Uterus (tissue), 3 donors: ENCODE measurements at regions not wholly inside any gene's neighbourhood (a gene's known extent, or its start where the extent isn't known, plus 50 kb on each side); places are given as distances from the start of the nearest gene placed in this dataset.

ENCODE experiments used
- DNase-seq, 2 donors: peaks; one replicate each; pipeline ENCODE4 v3.0.0-alpha.2; 2019 to 2020
- H3K27ac ChIP-seq, 2 donors: fragments of 200-600 bp; sonication (generic); 1 replicate in 1 of 2; 2 replicates in 1 of 2; pipeline ENCODE4 v1.5.1; 2016 to 2018
- H3K27me3 ChIP-seq, 2 donors: fragments of 200-600 bp; sonication (generic); one replicate each; pipeline ENCODE4 v1.5.1; 2018 to 2019; ENCODE audit warnings: control low read depth in 1 of 2
- H3K36me3 ChIP-seq, 2 donors: fragments of 200-600 bp; sonication (generic); one replicate each; pipeline ENCODE4 v1.5.1; 2019; ENCODE audit warnings: control low read depth in 1 of 2
- H3K4me1 ChIP-seq, 2 donors: fragments of 200-600 bp; sonication (generic); one replicate each; pipeline ENCODE4 v1.5.1; 2018 to 2019; ENCODE audit warnings: control low read depth in 1 of 2
- H3K4me3 ChIP-seq, 2 donors: fragments of 200-600 bp; sonication (generic); 1 replicate in 1 of 2; 2 replicates in 1 of 2; pipeline ENCODE4 v1.5.1; 2018 to 2019; ENCODE audit warnings: mild to moderate bottlenecking in 1 of 2
- H3K9me3 ChIP-seq, 2 donors: fragments of 200-600 bp; sonication (generic); one replicate each; pipeline ENCODE4 v1.5.1; 2019; ENCODE audit warnings: control low read depth in 1 of 2
- POLR2A ChIP-seq, 2 donors: fragments of 450-650 bp; IDR thresholded peaks; one replicate each; pipeline ENCODE4 v1.6.1; 2016; ENCODE audit warnings: antibody characterized with exemption in 2 of 2, mild to moderate bottlenecking in 1 of 2, moderate library complexity in 1 of 2
- intact Hi-C: fragments of 100-400 bp; cut with DNase I; formaldehyde crosslinking; loops from one replicate; pipeline ENCODE4 v1.15.1; 2023; ENCODE audit warnings: low total_unique reads
- TF ChIP-seq, protein P1 (sequence below), 4 experiments: fragments of 200-600 bp in 2 of 4; fragments of 450-650 bp in 2 of 4; sonication (generic) in 2 of 4; IDR thresholded peaks; one replicate each; pipeline ENCODE4 v1.5.1; 2016 to 2019; ENCODE audit warnings: antibody characterized with exemption in 4 of 4, mild to moderate bottlenecking in 2 of 4, moderate library complexity in 1 of 4
- donor health status: DM: yes; HTN: yes; CAD: no.

DNA sequence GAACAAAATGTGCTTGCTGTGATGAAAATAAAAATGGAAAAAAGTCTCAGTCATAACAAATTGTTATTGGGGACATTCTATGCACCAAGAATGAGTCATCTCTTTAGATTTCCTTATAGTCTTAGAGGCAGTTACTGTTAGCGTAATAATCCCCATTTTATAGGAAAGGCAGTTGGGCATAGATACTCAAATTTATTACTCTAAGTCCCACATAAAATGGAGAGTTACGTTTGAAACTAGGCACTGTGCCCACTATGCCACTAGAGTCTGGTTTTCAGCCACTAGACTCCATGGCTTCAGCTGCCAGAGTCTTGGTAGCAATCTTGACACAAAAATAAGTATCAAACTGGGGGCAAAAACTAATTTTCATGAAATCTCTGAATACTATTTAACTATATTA, 317.9 kb upstream of the MEF2C start:
- H3K4me1 ChIP-seq = no peaks in the 10 kb centered on the region
- H3K9me3 ChIP-seq = peaks cover 0 to 11% of the 10 kb centered on the region in 2 donors
- H3K27ac ChIP-seq = no peak overlapping the region
- intact Hi-C loops = no loop called here
- H3K27me3 ChIP-seq = no peaks in the 10 kb centered on the region
- no peaks in the 10 kb centered on the region for H3K36me3 ChIP-seq
- TF ChIP-seq, protein P1, sequence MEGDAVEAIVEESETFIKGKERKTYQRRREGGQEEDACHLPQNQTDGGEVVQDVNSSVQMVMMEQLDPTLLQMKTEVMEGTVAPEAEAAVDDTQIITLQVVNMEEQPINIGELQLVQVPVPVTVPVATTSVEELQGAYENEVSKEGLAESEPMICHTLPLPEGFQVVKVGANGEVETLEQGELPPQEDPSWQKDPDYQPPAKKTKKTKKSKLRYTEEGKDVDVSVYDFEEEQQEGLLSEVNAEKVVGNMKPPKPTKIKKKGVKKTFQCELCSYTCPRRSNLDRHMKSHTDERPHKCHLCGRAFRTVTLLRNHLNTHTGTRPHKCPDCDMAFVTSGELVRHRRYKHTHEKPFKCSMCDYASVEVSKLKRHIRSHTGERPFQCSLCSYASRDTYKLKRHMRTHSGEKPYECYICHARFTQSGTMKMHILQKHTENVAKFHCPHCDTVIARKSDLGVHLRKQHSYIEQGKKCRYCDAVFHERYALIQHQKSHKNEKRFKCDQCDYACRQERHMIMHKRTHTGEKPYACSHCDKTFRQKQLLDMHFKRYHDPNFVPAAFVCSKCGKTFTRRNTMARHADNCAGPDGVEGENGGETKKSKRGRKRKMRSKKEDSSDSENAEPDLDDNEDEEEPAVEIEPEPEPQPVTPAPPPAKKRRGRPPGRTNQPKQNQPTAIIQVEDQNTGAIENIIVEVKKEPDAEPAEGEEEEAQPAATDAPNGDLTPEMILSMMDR (IDR thresholded peaks at IDR 0.05) = no peak
- no peak for TF ChIP-seq POLR2A (IDR thresholded peaks at IDR 0.05)
- no peak overlapping the region for H3K4me3 ChIP-seq
- DNase-seq = no peak

DNA sequence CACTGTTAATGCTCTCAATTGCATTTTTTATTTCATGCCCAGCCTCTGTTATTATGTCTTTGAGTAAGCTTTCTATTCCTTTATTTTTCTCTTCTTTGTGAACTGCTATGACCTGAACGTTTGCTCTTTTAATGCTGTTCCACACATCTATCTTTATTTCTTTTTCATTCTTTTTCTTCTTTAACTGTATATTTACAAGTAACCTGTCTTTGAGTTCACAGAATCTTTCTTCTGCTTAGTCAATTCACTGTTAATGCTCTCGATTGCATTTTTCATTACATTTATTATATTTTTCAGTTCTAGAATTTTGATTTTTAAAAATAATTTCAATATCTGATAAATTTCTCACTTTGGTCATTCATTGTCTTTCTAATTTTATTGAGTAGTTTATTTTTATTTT, 316.3 kb upstream of the MEF2C start:
- intact Hi-C loops = no loop called here
- Histone ChIP-seq H3K36me3 (no peaks in the 10 kb centered on the region), H3K4me1 (no peaks in the 10 kb centered on the region), H3K9me3 (peaks cover 0 to 11% of the 10 kb centered on the region in 2 donors), H3K4me3 (no peak overlapping the region), H3K27ac (no peak overlapping the region), H3K27me3 (no peaks in the 10 kb centered on the region)
- TF ChIP-seq, protein P1 (IDR thresholded peaks at IDR 0.05) = no peak
- DNase-seq = no peak

DNA sequence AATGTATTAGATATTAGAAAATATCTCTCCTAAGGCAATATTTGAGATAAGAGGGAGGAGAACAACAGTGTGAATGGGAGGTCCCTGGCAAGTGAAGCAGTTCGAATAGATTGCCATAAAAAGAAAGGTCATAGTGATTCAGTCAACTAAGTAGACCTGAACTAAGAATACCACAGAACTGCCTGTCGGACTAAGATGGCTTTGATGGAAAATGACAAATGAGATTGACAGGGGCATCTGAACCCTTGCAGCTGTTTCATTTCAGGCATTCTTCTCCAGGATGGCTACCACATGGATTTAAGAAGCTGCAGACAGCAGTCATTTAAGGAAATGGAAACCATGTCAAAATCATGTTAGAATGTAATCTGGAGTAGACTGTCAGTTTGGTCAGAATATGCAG, 308.4 kb upstream of the MEF2C start:
- TF ChIP-seq, protein P1 (IDR thresholded peaks at IDR 0.05) = no peak
- TF ChIP-seq POLR2A (IDR thresholded peaks at IDR 0.05) = no peak
- H3K4me3 ChIP-seq = no peak overlapping the region
- DNase-seq = no peak
- H3K27me3 ChIP-seq = no peaks in the 10 kb centered on the region
- intact Hi-C loops = no loop called here
- peaks cover 0 to 2% of the 10 kb centered on the region in 2 donors for H3K9me3 ChIP-seq
- no peaks in the 10 kb centered on the region for H3K36me3 ChIP-seq
- H3K4me1 ChIP-seq = no peaks in the 10 kb centered on the region
- H3K27ac ChIP-seq = no peak overlapping the region

DNA sequence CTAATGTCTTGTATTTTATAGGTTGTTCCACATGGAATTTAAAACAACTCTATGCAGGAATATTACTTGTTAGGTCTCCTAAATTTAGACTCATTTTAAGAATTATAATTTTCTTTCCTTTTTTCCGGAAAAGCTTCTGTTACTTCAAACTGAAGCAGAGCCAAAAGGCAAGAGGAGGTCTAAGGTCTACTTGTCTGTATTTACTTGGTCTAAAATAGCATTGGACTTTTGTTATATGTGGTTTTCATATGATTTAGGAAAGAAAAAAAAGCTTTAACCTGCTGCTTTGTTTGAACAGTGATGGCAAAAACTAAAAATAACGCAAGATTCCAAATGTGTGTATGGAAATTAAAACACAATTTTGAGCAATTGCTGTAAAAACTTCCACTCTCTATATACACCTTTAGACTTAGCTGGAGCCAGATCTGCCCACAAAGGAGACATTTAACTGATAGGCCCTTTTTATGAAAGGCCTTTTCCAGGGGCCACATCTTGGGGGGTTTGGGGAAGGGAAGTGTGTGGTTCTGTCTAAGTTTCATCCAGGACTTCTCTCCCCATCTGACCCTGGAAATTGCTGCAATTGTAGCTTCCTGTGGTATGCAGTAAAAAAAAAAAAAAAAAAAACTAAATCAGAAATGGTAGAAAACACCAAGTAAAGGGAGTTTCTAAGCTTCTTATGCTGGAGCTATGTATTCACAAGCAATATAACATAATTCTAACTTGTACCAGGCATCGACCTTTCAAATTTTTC, 307.7 kb upstream of the MEF2C start:
- Histone ChIP-seq H3K36me3 (no peaks in the 10 kb centered on the region), H3K27ac (no peak overlapping the region), H3K4me3 (no peak overlapping the region), H3K27me3 (no peaks in the 10 kb centered on the region), H3K4me1 (no peaks in the 10 kb centered on the region), H3K9me3 (peaks cover 0 to 2% of the 10 kb centered on the region in 2 donors)
- intact Hi-C loops = no loop called here
- DNase-seq = no peak
- TF ChIP-seq POLR2A (IDR thresholded peaks at IDR 0.05) = no peak
- TF ChIP-seq, protein P1 (IDR thresholded peaks at IDR 0.05) = no peak

DNA sequence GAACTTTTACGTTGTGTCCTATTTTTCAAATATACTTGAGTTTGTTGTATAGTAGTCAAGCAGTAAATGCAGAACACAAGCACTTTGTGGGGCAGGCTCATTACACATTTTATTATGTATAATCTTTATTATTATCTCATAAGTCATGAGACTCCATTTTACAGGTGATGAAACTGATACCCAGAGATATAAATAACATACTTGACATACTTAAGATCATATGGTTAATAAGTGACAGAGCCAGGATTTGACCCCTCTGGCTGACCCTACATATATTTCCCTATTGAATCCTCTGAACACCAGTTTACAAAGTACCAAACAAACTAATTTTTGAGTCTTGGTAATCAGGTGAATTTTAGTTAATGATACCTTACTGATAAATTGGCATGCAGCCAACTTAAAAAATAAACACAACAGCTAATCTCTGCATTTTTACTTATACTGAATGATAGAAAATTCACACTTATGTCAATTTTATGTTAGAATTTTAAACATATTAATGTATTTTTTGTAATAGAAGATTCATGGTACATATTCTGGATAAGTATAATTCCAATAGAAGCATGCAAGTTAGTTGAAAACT, 305.0 kb upstream of the MEF2C start:
- DNase-seq = no peak
- Histone ChIP-seq H3K4me1 (no peaks in the 10 kb centered on the region), H3K9me3 (no peaks in the 10 kb centered on the region), H3K27ac (no peak overlapping the region), H3K36me3 (no peaks in the 10 kb centered on the region), H3K4me3 (no peak overlapping the region), H3K27me3 (no peaks in the 10 kb centered on the region)
- intact Hi-C loops = no loop called here
- TF ChIP-seq, protein P1 (IDR thresholded peaks at IDR 0.05) = no peak
- TF ChIP-seq POLR2A (IDR thresholded peaks at IDR 0.05) = no peak
